ENCODE measurements at regions not wholly inside any gene's neighbourhood (a gene's known extent, or its start where the extent isn't known, plus 50 kb on each side); places are given as distances from the start of the nearest gene placed in this dataset.

DNA sequence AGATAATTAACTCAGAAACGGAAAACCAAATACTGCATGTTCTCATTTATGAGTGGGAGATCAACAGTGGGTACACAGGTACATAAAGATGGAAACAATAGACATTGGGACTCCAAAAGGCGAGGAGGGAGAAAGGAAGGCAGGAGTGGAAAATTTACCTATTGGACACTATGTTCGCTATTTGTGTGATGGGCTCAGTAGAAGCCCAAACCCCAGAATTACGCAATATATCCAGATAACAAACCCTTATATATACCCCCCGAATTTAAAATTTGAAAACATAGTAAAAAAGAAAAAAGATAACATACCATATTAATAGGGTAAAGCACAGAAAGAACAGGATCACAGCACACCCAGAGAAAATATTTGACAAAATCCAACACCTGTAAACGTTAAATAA, 1351.7 kb upstream of the FAM98A start:
- FAIRE-seq (no peak), DNase-seq (no peak)
- H3K4me3 ChIP-seq (ENCODE audit: low read depth in 1 of 3, low read length in 3 of 3) = no peak overlapping the region
- no peak overlapping the region for H3K27ac ChIP-seq (ENCODE audit: low read depth in 1 of 3, low read length in 2 of 3)
- 70 to 89% (median 73%) methylated on average over 6 of the region's 6 CpGs for WGBS, 3 donors
- H3K36me3 ChIP-seq (ENCODE audit: control insufficient read depth in 3 of 3, insufficient read depth in 2 of 3, low read depth in 1 of 3, low read length in 3 of 3) = no peaks in the 10 kb centered on the region
- no peaks in the 10 kb centered on the region for H3K27me3 ChIP-seq (ENCODE audit: control insufficient read depth in 3 of 3, insufficient read depth in 3 of 3, low read length in 3 of 3)
- no peaks in the 10 kb centered on the region for H3K9me3 ChIP-seq (ENCODE audit: control insufficient read depth in 2 of 2, insufficient read depth in 1 of 2, low read depth in 1 of 2, low read length in 1 of 2)
- H3K4me1 ChIP-seq (ENCODE audit: control insufficient read depth in 3 of 3, insufficient read depth in 2 of 3, low read depth in 1 of 3, low read length in 2 of 3) = no peaks in the 10 kb centered on the region

DNA sequence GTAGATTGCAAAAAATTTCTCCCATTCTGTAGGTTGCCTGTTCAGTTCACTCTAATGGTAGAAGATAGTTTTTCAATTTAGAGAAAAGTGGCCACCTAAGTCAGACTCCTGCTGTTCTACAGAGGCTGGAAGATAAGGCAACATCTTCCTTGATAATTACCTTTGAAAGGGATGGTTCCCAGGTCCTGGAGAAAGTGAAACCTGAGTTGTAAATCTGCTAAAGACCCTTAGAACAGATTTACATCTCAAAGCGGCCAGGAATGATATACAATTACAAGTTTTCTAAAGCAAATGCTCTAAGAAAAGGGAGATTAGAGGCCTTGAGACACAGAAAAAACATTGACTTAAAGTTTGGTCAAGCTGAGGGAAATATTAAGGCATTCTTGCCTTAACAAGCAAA, 1350.2 kb upstream of the FAM98A start:
- FAIRE-seq = no peak

DNA sequence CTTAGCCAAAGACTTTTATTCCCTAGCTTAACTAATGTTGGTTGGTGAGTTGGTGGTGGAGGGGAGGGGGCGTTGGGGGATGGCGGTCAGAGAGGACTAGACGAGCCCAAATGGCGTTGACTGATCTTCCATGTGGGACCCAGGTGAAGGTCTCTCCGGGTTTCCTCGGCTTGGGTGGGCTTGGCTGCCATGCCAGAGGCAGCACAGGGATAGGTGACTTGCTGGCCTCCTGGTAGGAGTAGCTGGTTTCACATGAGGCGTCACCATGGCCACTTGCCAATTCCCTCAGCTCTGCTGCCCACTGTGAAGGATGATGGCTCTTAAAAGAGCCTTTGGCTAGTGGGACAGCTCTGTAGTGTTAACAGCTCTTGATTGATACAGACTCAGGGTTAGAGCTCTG, 1337.0 kb upstream of the FAM98A start:
- no peaks in the 10 kb centered on the region for H3K27me3 ChIP-seq (ENCODE audit: control insufficient read depth in 3 of 3, insufficient read depth in 3 of 3, low read length in 3 of 3)
- FAIRE-seq (no peak), DNase-seq (no peak)
- no peak overlapping the region for H3K27ac ChIP-seq (ENCODE audit: low read depth in 1 of 3, low read length in 2 of 3)
- 83 to 92% (median 83%) methylated on average over 7 of the region's 7 CpGs for WGBS, 3 donors
- H3K36me3 ChIP-seq (ENCODE audit: control insufficient read depth in 3 of 3, insufficient read depth in 2 of 3, low read depth in 1 of 3, low read length in 3 of 3) = no peaks in the 10 kb centered on the region
- H3K9me3 ChIP-seq (ENCODE audit: control insufficient read depth in 2 of 2, insufficient read depth in 1 of 2, low read depth in 1 of 2, low read length in 1 of 2) = peaks cover 2 to 9% of the 10 kb centered on the region in 2 donors
- H3K4me3 ChIP-seq (ENCODE audit: low read depth in 1 of 3, low read length in 3 of 3) = no peak overlapping the region
- no peaks in the 10 kb centered on the region for H3K4me1 ChIP-seq (ENCODE audit: control insufficient read depth in 3 of 3, insufficient read depth in 2 of 3, low read depth in 1 of 3, low read length in 2 of 3)

More for the DNA sequence above, 1350.2 kb upstream of the FAM98A start:
- Histone ChIP-seq H3K27ac (ENCODE audit: low read depth in 1 of 3, low read length in 2 of 3) (no peak overlapping the region), H3K4me1 (ENCODE audit: control insufficient read depth in 3 of 3, insufficient read depth in 2 of 3, low read depth in 1 of 3, low read length in 2 of 3) (no peaks in the 10 kb centered on the region), H3K9me3 (ENCODE audit: control insufficient read depth in 2 of 2, insufficient read depth in 1 of 2, low read depth in 1 of 2, low read length in 1 of 2) (no peaks in the 10 kb centered on the region), H3K36me3 (ENCODE audit: control insufficient read depth in 3 of 3, insufficient read depth in 2 of 3, low read depth in 1 of 3, low read length in 3 of 3) (no peaks in the 10 kb centered on the region), H3K27me3 (ENCODE audit: control insufficient read depth in 3 of 3, insufficient read depth in 3 of 3, low read length in 3 of 3) (no peaks in the 10 kb centered on the region), H3K4me3 (ENCODE audit: low read depth in 1 of 3, low read length in 3 of 3) (no peak overlapping the region)
- DNase-seq = no peak
- WGBS, 3 donors = 53 to 69% (median 55%) methylated on average over 1 of the region's 1 CpG

GRCh38 chr2:34912084-34912483, 1313.0 kb upstream of the FAM98A start:
- Histone ChIP-seq H3K36me3 (ENCODE audit: control insufficient read depth in 3 of 3, insufficient read depth in 2 of 3, low read depth in 1 of 3, low read length in 3 of 3) (no peaks in the 10 kb centered on the region), H3K27me3 (ENCODE audit: control insufficient read depth in 3 of 3, insufficient read depth in 3 of 3, low read length in 3 of 3) (no peaks in the 10 kb centered on the region), H3K4me3 (ENCODE audit: low read depth in 1 of 3, low read length in 3 of 3) (no peak overlapping the region), H3K27ac (ENCODE audit: low read depth in 1 of 3, low read length in 2 of 3) (no peak overlapping the region), H3K9me3 (ENCODE audit: control insufficient read depth in 2 of 2, insufficient read depth in 1 of 2, low read depth in 1 of 2, low read length in 1 of 2) (peaks cover 0 to 1% of the 10 kb centered on the region in 2 donors), H3K4me1 (ENCODE audit: control insufficient read depth in 3 of 3, insufficient read depth in 2 of 3, low read depth in 1 of 3, low read length in 2 of 3) (no peaks in the 10 kb centered on the region)
- no peak for FAIRE-seq
- WGBS, 3 donors = 49 to 85% (median 76%) methylated on average over 2 of the region's 2 CpGs
- DNase-seq = no peak

- DNase-seq (no peak), FAIRE-seq (no peak)
- WGBS, 3 donors = 59 to 72% (median 69%) methylated on average over 4 of the region's 4 CpGs
Measured at GRCh38 chr2:34909992-34910705, 1311.0 kb upstream of the FAM98A start.

DNA sequence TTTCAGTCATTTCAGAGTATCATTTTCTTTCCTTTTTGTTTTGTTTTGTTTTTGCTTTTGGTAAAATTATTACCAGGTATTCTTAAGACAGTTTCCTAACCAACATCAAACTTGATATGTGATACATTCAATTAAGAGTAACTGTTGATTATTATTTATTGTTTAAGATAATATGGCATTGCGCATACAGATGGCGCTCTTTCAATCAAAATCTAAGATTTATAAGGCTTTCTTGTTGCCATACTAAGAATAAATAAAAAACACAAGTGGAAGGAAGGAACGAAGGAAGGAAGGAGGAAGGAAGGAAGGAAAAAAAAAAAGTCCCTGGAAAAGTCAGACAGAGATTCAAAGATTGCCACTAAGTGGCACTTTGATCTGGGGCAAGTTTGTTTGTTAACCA, 1308.7 kb upstream of the FAM98A start:
- Histone ChIP-seq H3K36me3 (ENCODE audit: control insufficient read depth in 3 of 3, insufficient read depth in 2 of 3, low read depth in 1 of 3, low read length in 3 of 3) (no peaks in the 10 kb centered on the region), H3K4me3 (ENCODE audit: low read depth in 1 of 3, low read length in 3 of 3) (no peak overlapping the region), H3K4me1 (ENCODE audit: control insufficient read depth in 3 of 3, insufficient read depth in 2 of 3, low read depth in 1 of 3, low read length in 2 of 3) (no peaks in the 10 kb centered on the region), H3K9me3 (ENCODE audit: control insufficient read depth in 2 of 2, insufficient read depth in 1 of 2, low read depth in 1 of 2, low read length in 1 of 2) (peaks cover 0 to 1% of the 10 kb centered on the region in 2 donors), H3K27me3 (ENCODE audit: control insufficient read depth in 3 of 3, insufficient read depth in 3 of 3, low read length in 3 of 3) (no peaks in the 10 kb centered on the region), H3K27ac (ENCODE audit: low read depth in 1 of 3, low read length in 2 of 3) (no peak overlapping the region)
- FAIRE-seq (no peak), DNase-seq (no peak)
- 82 to 90% (median 88%) methylated on average over 3 of the region's 3 CpGs for WGBS, 3 donors

More at GRCh38 chr2:34909992-34910705, 1311.0 kb upstream of the FAM98A start:
- H3K27ac ChIP-seq (ENCODE audit: low read depth in 1 of 3, low read length in 2 of 3) = no peak overlapping the region
- H3K27me3 ChIP-seq (ENCODE audit: control insufficient read depth in 3 of 3, insufficient read depth in 3 of 3, low read length in 3 of 3) = no peaks in the 10 kb centered on the region
- H3K36me3 ChIP-seq (ENCODE audit: control insufficient read depth in 3 of 3, insufficient read depth in 2 of 3, low read depth in 1 of 3, low read length in 3 of 3) = no peaks in the 10 kb centered on the region
- H3K9me3 ChIP-seq (ENCODE audit: control insufficient read depth in 2 of 2, insufficient read depth in 1 of 2, low read depth in 1 of 2, low read length in 1 of 2) = peaks cover 0 to 1% of the 10 kb centered on the region in 2 donors
- no peaks in the 10 kb centered on the region for H3K4me1 ChIP-seq (ENCODE audit: control insufficient read depth in 3 of 3, insufficient read depth in 2 of 3, low read depth in 1 of 3, low read length in 2 of 3)
- H3K4me3 ChIP-seq (ENCODE audit: low read depth in 1 of 3, low read length in 3 of 3) = no peak overlapping the region

DNA sequence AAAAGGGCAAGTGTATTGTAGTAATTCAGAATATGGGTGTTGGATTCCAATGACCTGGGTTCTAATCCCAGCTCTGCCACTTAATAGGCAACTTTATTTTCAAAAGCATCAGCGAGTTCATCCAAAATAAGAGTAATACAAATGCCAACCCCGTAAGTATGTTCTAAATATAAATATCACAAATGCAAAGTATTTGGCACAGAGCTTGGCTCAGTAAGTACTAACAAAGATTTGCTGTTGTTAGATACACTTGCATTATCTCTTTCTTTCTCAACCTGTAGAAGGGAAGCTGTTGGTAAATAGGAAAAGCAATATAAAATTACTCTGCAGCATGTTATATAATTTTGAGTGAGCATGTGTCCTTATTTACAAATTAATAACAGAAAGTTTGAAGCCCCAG, 1302.6 kb upstream of the FAM98A start:
- Histone ChIP-seq H3K36me3 (ENCODE audit: control insufficient read depth in 3 of 3, insufficient read depth in 2 of 3, low read depth in 1 of 3, low read length in 3 of 3) (no peaks in the 10 kb centered on the region), H3K4me1 (ENCODE audit: control insufficient read depth in 3 of 3, insufficient read depth in 2 of 3, low read depth in 1 of 3, low read length in 2 of 3) (no peaks in the 10 kb centered on the region), H3K4me3 (ENCODE audit: low read depth in 1 of 3, low read length in 3 of 3) (no peak overlapping the region), H3K27ac (ENCODE audit: low read depth in 1 of 3, low read length in 2 of 3) (no peak overlapping the region), H3K27me3 (ENCODE audit: control insufficient read depth in 3 of 3, insufficient read depth in 3 of 3, low read length in 3 of 3) (no peaks in the 10 kb centered on the region), H3K9me3 (ENCODE audit: control insufficient read depth in 2 of 2, insufficient read depth in 1 of 2, low read depth in 1 of 2, low read length in 1 of 2) (no peaks in the 10 kb centered on the region)
- FAIRE-seq (no peak), DNase-seq (no peak)
- WGBS, 3 donors = 81 to 89% (median 87%) methylated on average over 2 of the region's 2 CpGs

DNA sequence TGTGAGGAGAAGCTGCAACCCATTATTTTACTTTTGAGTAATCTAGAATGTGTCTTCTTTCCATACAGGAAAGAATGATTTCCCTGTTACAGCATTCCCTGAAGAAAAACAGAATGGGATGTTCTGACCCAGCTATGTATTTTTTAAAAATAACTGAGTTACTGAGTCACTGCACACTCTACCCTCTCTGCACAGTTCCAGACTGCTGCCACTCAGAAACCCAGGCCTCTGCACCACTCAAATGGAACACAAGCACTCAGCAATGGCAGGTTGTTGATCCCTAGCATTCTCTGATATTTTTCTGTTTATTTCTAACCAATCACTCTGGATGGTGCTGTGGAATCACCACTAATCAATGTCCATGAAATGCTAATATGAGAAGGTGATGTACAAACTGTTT, 1300.0 kb upstream of the FAM98A start:
- H3K27me3 ChIP-seq (ENCODE audit: control insufficient read depth in 3 of 3, insufficient read depth in 3 of 3, low read length in 3 of 3) = no peaks in the 10 kb centered on the region
- no peak overlapping the region for H3K4me3 ChIP-seq (ENCODE audit: low read depth in 1 of 3, low read length in 3 of 3)
- no peaks in the 10 kb centered on the region for H3K36me3 ChIP-seq (ENCODE audit: control insufficient read depth in 3 of 3, insufficient read depth in 2 of 3, low read depth in 1 of 3, low read length in 3 of 3)
- no peak overlapping the region for H3K27ac ChIP-seq (ENCODE audit: low read depth in 1 of 3, low read length in 2 of 3)
- H3K4me1 ChIP-seq (ENCODE audit: control insufficient read depth in 3 of 3, insufficient read depth in 2 of 3, low read depth in 1 of 3, low read length in 2 of 3) = no peaks in the 10 kb centered on the region
- H3K9me3 ChIP-seq (ENCODE audit: control insufficient read depth in 2 of 2, insufficient read depth in 1 of 2, low read depth in 1 of 2, low read length in 1 of 2) = no peaks in the 10 kb centered on the region
- no peak for FAIRE-seq
- DNase-seq = no peak

GRCh38 chr2:34892766-34893165, 1293.7 kb upstream of the FAM98A start:
- Histone ChIP-seq H3K27me3 (ENCODE audit: control insufficient read depth in 3 of 3, insufficient read depth in 3 of 3, low read length in 3 of 3) (no peaks in the 10 kb centered on the region), H3K9me3 (ENCODE audit: control insufficient read depth in 2 of 2, insufficient read depth in 1 of 2, low read depth in 1 of 2, low read length in 1 of 2) (no peaks in the 10 kb centered on the region), H3K4me1 (ENCODE audit: control insufficient read depth in 3 of 3, insufficient read depth in 2 of 3, low read depth in 1 of 3, low read length in 2 of 3) (no peaks in the 10 kb centered on the region), H3K4me3 (ENCODE audit: low read depth in 1 of 3, low read length in 3 of 3) (no peak overlapping the region), H3K36me3 (ENCODE audit: control insufficient read depth in 3 of 3, insufficient read depth in 2 of 3, low read depth in 1 of 3, low read length in 3 of 3) (no peaks in the 10 kb centered on the region), H3K27ac (ENCODE audit: low read depth in 1 of 3, low read length in 2 of 3) (no peak overlapping the region)
- FAIRE-seq (no peak), DNase-seq (no peak)
- WGBS, 3 donors = 72 to 80% (median 74%) methylated on average over 2 of the region's 2 CpGs

Data from small intestine (tissue), 7 donors.